Trophoblast cell (in vitro differentiated cells and primary cell): ENCODE measurements at regions not wholly inside any gene's neighbourhood (a gene's known extent, or its start where the extent isn't known, plus 50 kb on each side); places are given as distances from the start of the nearest gene placed in this dataset.

Experiments
- DNase-seq, 2 donors: peaks; one replicate each; pipeline ENCODE4 v3.0.0-alpha.2; 2016
- H2AFZ ChIP-seq: 2 replicates; pipeline ENCODE4 v1.6.1; 2013; ENCODE audit warnings: low read length, moderate library complexity, mild to moderate bottlenecking; ENCODE audit not compliant: insufficient read depth, poor library complexity
- H2AK5ac ChIP-seq: 2 replicates; pipeline ENCODE4 v1.6.1; 2013; ENCODE audit warnings: mild to moderate bottlenecking, low read length
- H2BK120ac ChIP-seq: 2 replicates; pipeline ENCODE4 v1.6.1; 2013; ENCODE audit warnings: low read length, mild to moderate bottlenecking, moderate library complexity; ENCODE audit not compliant: insufficient read depth, poor library complexity
- H2BK12ac ChIP-seq: 2 replicates; pipeline ENCODE4 v1.6.1; 2013; ENCODE audit warnings: mild to moderate bottlenecking, low read length, moderate library complexity
- H2BK5ac ChIP-seq: 2 replicates; pipeline ENCODE4 v1.6.1; 2013; ENCODE audit warnings: low read length, low read depth, moderate library complexity, mild to moderate bottlenecking; ENCODE audit not compliant: poor library complexity
- H3K14ac ChIP-seq: 2 replicates; pipeline ENCODE4 v1.6.1; 2013; ENCODE audit warnings: mild to moderate bottlenecking, low read length
- H3K18ac ChIP-seq: 2 replicates; pipeline ENCODE4 v1.6.1; 2013; ENCODE audit warnings: mild to moderate bottlenecking, low read length
- H3K23ac ChIP-seq: 2 replicates; pipeline ENCODE4 v1.6.1; 2013; ENCODE audit warnings: low read length
- H3K27ac ChIP-seq: 2 replicates; pipeline ENCODE4 v1.5.1; 2013; ENCODE audit warnings: low read depth, mild to moderate bottlenecking, inconsistent platforms, low read length, moderate library complexity
- H3K27me3 ChIP-seq: 2 replicates; pipeline ENCODE4 v1.6.1; 2013; ENCODE audit warnings: inconsistent platforms, mild to moderate bottlenecking, low read length, moderate library complexity; ENCODE audit not compliant: insufficient read depth
- H3K36me3 ChIP-seq, 2 experiments: 1 replicate in 1 of 2; 2 replicates in 1 of 2; pipeline ENCODE4 v1.6.1; 2013; ENCODE audit warnings: low read length in 2 of 2, mild to moderate bottlenecking in 2 of 2, moderate library complexity in 1 of 2; ENCODE audit not compliant: insufficient read depth in 2 of 2, control insufficient read depth in 1 of 2
- H3K4ac ChIP-seq: 2 replicates; pipeline ENCODE4 v1.6.1; 2013; ENCODE audit warnings: low read depth, mild to moderate bottlenecking, low read length, moderate library complexity
- H3K4me1 ChIP-seq, 2 experiments: 1 replicate in 1 of 2; 2 replicates in 1 of 2; pipeline ENCODE4 v1.6.1; 2013; ENCODE audit warnings: low read length in 2 of 2, mild to moderate bottlenecking in 2 of 2, moderate library complexity in 1 of 2; ENCODE audit not compliant: insufficient read depth in 2 of 2, control insufficient read depth in 1 of 2
- H3K4me2 ChIP-seq: 2 replicates; pipeline ENCODE4 v1.6.1; 2013; ENCODE audit warnings: inconsistent platforms, mild to moderate bottlenecking, low read length, moderate library complexity
- H3K4me3 ChIP-seq: 2 replicates; pipeline ENCODE4 v1.5.1; 2013; ENCODE audit warnings: mild to moderate bottlenecking, low read depth, low read length, inconsistent platforms
- H3K79me1 ChIP-seq: one replicate; pipeline ENCODE4 v1.6.1; 2013; ENCODE audit warnings: low read length
- H3K79me2 ChIP-seq: 2 replicates; pipeline ENCODE4 v1.6.1; 2013; ENCODE audit warnings: low read length, mild to moderate bottlenecking; ENCODE audit not compliant: control insufficient read depth, insufficient read depth, poor library complexity
- H3K9ac ChIP-seq: 2 replicates; pipeline ENCODE4 v1.6.1; 2013; ENCODE audit warnings: mild to moderate bottlenecking, low read length
- H3K9me3 ChIP-seq: 2 replicates; pipeline ENCODE4 v1.6.1; 2013; ENCODE audit warnings: low read depth, mild to moderate bottlenecking, control low read depth, inconsistent platforms, low read length; ENCODE audit not compliant: insufficient read depth
- H4K12ac ChIP-seq: 2 replicates; pipeline ENCODE4 v1.6.1; 2013; ENCODE audit warnings: low read depth, mild to moderate bottlenecking, low read length, moderate library complexity
- H4K8ac ChIP-seq: 2 replicates; pipeline ENCODE4 v1.6.1; 2013; ENCODE audit warnings: low read depth, mild to moderate bottlenecking, low read length, moderate library complexity
- H4K91ac ChIP-seq: one replicate; pipeline ENCODE4 v1.6.1; 2013; ENCODE audit warnings: low read depth, mild to moderate bottlenecking, low read length, moderate library complexity
- WGBS: extraction: QIAGEN DNeasy Blood & Tissue Kit; methylation state at CpG from one replicate; pipeline ENCODE4 v1.1.7; 2013; ENCODE audit warnings: missing lambda C conversion rate; ENCODE audit not compliant: insufficient read length, insufficient coverage; ENCODE audit errors: extremely low coverage; 5-methylcytosine and 5-hydroxymethylcytosine counted together

- no peaks in the 10 kb centered on the region for H3K79me1 ChIP-seq
- no peak overlapping the region for H3K18ac ChIP-seq
- no peak overlapping the region for H3K4me3 ChIP-seq
- no peaks in the 10 kb centered on the region for H3K36me3 ChIP-seq
- H4K8ac ChIP-seq, result no peak overlapping the region
- H2AK5ac ChIP-seq, result no peak overlapping the region
- H2AFZ ChIP-seq, result no peak overlapping the region
- H4K91ac ChIP-seq, result no peak overlapping the region
- H3K23ac ChIP-seq, result no peak overlapping the region
- H3K9ac ChIP-seq, result no peak overlapping the region
- WGBS, result no CpG with 5 or more reads among the region's 3 CpGs
- no peak overlapping the region for H4K12ac ChIP-seq
- no peaks in the 10 kb centered on the region for H3K27me3 ChIP-seq
- DNase-seq, result no peak
- H3K4ac ChIP-seq, result no peak overlapping the region
- no peaks in the 10 kb centered on the region for H3K9me3 ChIP-seq
- no peak overlapping the region for H3K27ac ChIP-seq
- no peak overlapping the region for H2BK12ac ChIP-seq
- no peak overlapping the region for H3K14ac ChIP-seq
- H3K4me1 ChIP-seq, result no peaks in the 10 kb centered on the region
- H3K4me2 ChIP-seq, result no peak overlapping the region
- H2BK120ac ChIP-seq, result no peak overlapping the region
- H2BK5ac ChIP-seq, result no peak overlapping the region
- no peaks in the 10 kb centered on the region for H3K79me2 ChIP-seq
Observed at GRCh38 chrX:30488092-30488491, 89.5 kb downstream of the TASL start.

- no peak overlapping the region for H3K27ac ChIP-seq
- H4K91ac ChIP-seq, result no peak overlapping the region
- WGBS, result no CpG with 5 or more reads among the region's 2 CpGs
- H2BK5ac ChIP-seq, result no peak overlapping the region
- no peak overlapping the region for H3K4me3 ChIP-seq
- H4K8ac ChIP-seq, result no peak overlapping the region
- no peak overlapping the region for H3K23ac ChIP-seq
- H3K9ac ChIP-seq, result no peak overlapping the region
- H2AK5ac ChIP-seq, result no peak overlapping the region
- no peaks in the 10 kb centered on the region for H3K79me2 ChIP-seq
- no peak overlapping the region for H3K4ac ChIP-seq
- H3K79me1 ChIP-seq, result no peaks in the 10 kb centered on the region
- H3K27me3 ChIP-seq, result no peaks in the 10 kb centered on the region
- DNase-seq, result no peak
- no peak overlapping the region for H3K14ac ChIP-seq
- H4K12ac ChIP-seq, result no peak overlapping the region
- no peak overlapping the region for H2BK12ac ChIP-seq
- no peak overlapping the region for H3K4me2 ChIP-seq
- no peak overlapping the region for H2AFZ ChIP-seq
- H3K18ac ChIP-seq, result no peak overlapping the region
- no peaks in the 10 kb centered on the region for H3K9me3 ChIP-seq
- H2BK120ac ChIP-seq, result no peak overlapping the region
- H3K36me3 ChIP-seq, result no peaks in the 10 kb centered on the region
- no peaks in the 10 kb centered on the region for H3K4me1 ChIP-seq
Observed at GRCh38 chrX:30483996-30484395, 93.6 kb downstream of the TASL start.

DNA sequence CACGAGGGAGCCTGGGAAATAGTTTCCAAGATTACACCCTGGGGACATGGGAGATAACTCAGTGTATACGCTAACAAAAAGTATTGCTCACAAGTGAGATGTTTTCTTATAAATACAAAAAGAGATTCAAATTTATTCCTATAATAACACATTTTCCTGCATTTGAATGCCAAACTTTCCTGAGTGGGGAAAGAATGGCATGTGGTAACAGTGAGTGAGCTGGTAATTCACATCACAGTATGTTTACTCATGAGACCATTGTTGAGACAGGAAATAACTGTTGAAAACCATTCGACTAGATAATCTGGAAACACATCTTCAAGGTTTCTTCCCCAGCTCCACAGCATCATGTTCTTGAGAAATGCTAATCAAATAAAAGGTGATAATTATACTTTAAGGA is 109.1 kb downstream of the TASL start:
- H3K4ac ChIP-seq, result no peak overlapping the region
- no peak overlapping the region for H2BK12ac ChIP-seq
- H4K12ac ChIP-seq, result no peak overlapping the region
- no peak overlapping the region for H4K91ac ChIP-seq
- H3K9ac ChIP-seq, result no peak overlapping the region
- no peak overlapping the region for H2AFZ ChIP-seq
- no peaks in the 10 kb centered on the region for H3K4me1 ChIP-seq
- H3K27ac ChIP-seq, result no peak overlapping the region
- no peak overlapping the region for H3K4me2 ChIP-seq
- H3K9me3 ChIP-seq, result no peaks in the 10 kb centered on the region
- no peak overlapping the region for H3K4me3 ChIP-seq
- H3K23ac ChIP-seq, result no peak overlapping the region
- no peak overlapping the region for H2BK120ac ChIP-seq
- no peak overlapping the region for H3K18ac ChIP-seq
- H3K14ac ChIP-seq, result no peak overlapping the region
- no CpG with 5 or more reads among the region's 3 CpGs for WGBS
- DNase-seq, result no peak
- no peak overlapping the region for H2AK5ac ChIP-seq
- H2BK5ac ChIP-seq, result no peak overlapping the region
- H3K79me1 ChIP-seq, result no peaks in the 10 kb centered on the region
- no peaks in the 10 kb centered on the region for H3K36me3 ChIP-seq
- H3K79me2 ChIP-seq, result no peaks in the 10 kb centered on the region
- no peak overlapping the region for H4K8ac ChIP-seq
- no peaks in the 10 kb centered on the region for H3K27me3 ChIP-seq
